ENCODE measurements at regions not wholly inside any gene's neighbourhood (a gene's known extent, or its start where the extent isn't known, plus 50 kb on each side); places are given as distances from the start of the nearest gene placed in this dataset.

DNA sequence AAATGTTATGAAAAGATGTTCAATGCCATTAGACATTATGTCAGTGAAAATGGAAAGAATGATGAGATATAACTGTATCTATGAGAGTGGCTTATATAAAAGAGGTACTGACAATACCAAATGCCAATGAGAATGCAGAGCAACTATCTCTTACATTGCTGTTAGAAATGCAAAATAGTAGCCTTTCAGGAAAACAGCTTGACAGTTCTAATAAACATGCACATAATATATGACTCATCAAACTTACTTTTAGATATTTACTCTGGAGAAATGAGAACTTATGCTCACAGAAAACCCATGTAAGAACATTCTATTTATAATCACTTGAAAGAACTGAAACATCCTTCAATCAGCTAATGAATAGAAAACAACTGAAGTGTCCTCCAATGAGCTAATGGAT, 996.7 kb upstream of the ADGRL4 start:
- TF ChIP-seq, protein P1, sequence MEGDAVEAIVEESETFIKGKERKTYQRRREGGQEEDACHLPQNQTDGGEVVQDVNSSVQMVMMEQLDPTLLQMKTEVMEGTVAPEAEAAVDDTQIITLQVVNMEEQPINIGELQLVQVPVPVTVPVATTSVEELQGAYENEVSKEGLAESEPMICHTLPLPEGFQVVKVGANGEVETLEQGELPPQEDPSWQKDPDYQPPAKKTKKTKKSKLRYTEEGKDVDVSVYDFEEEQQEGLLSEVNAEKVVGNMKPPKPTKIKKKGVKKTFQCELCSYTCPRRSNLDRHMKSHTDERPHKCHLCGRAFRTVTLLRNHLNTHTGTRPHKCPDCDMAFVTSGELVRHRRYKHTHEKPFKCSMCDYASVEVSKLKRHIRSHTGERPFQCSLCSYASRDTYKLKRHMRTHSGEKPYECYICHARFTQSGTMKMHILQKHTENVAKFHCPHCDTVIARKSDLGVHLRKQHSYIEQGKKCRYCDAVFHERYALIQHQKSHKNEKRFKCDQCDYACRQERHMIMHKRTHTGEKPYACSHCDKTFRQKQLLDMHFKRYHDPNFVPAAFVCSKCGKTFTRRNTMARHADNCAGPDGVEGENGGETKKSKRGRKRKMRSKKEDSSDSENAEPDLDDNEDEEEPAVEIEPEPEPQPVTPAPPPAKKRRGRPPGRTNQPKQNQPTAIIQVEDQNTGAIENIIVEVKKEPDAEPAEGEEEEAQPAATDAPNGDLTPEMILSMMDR (conservative IDR thresholded peaks at IDR 0.05; ENCODE audit: low read length), result no peak
- TF ChIP-seq EZH2phosphoT487 (IDR thresholded peaks at IDR 0.05; ENCODE audit: borderline replicate concordance, low read depth, low read length), result no peak
- BruUV-seq (replicated peaks), result no TSS peak
- CTCF ChIA-PET (ENCODE audit: unreplicated experiment), result no interaction called here
- Histone ChIP-seq H2AFZ (ENCODE audit: low read length) (no peak overlapping the region), H3K9me2 (ENCODE audit: insufficient read depth, low read length) (no peaks in the 10 kb centered on the region), H3K9me3 (ENCODE audit: low read length) (no peaks in the 10 kb centered on the region), H3K4me2 (ENCODE audit: low read length) (no peak overlapping the region), H3K36me3 (ENCODE audit: insufficient read depth, low read length) (no peaks in the 10 kb centered on the region), H4K20me1 (ENCODE audit: insufficient read depth, low read length) (no peaks in the 10 kb centered on the region), H3K79me2 (ENCODE audit: insufficient read depth, low read depth, low read length) (no peaks in the 10 kb centered on the region), H3K4me3 (ENCODE audit: low read depth, low read length, poor library complexity, severe bottlenecking) (no peak overlapping the region), H3K27ac (ENCODE audit: low read depth, low read length, poor library complexity, severe bottlenecking) (no peak overlapping the region), H3K4me1 (ENCODE audit: insufficient read depth, low read length, poor library complexity, severe bottlenecking) (no peaks in the 10 kb centered on the region)
- intact Hi-C loops (cut with micrococcal nuclease; ENCODE audit: unreplicated experiment), result no loop called here
- no peak for DNase-seq (ENCODE audit: low spot score)
- POLR2A ChIA-PET, result interaction anchor here (0.6 kb wide), 1 partner anchor 16 kb away, joined by 3 read pairs; no protein-coding TSS in a partner anchor

DNA sequence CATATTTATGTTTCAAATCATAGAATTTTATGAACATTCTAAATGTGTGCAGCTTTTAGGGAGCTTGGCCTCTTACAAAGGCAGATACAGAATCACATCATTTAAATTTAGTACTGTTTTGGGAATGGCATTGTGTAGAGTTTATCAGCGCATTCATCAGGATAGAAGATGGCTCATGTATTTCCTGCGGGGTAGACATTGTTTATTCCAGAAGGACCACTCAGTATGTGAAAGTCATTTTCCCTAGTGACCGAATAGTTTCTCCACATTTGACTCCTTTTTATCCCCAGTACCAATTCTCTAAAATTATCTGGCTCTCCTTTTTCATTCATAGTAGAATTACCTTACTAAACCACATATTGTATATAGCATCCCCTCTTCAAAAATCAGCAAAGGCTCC, 981.9 kb upstream of the ADGRL4 start:
- Histone ChIP-seq H3K27ac (ENCODE audit: low read depth, low read length, poor library complexity, severe bottlenecking) (no peak overlapping the region), H4K20me1 (ENCODE audit: insufficient read depth, low read length) (no peaks in the 10 kb centered on the region), H3K4me3 (ENCODE audit: low read depth, low read length, poor library complexity, severe bottlenecking) (no peak overlapping the region), H3K79me2 (ENCODE audit: insufficient read depth, low read depth, low read length) (no peaks in the 10 kb centered on the region), H3K9me3 (ENCODE audit: low read length) (no peaks in the 10 kb centered on the region), H2AFZ (ENCODE audit: low read length) (no peak overlapping the region), H3K4me1 (ENCODE audit: insufficient read depth, low read length, poor library complexity, severe bottlenecking) (no peaks in the 10 kb centered on the region), H3K36me3 (ENCODE audit: insufficient read depth, low read length) (no peaks in the 10 kb centered on the region), H3K4me2 (ENCODE audit: low read length) (no peak overlapping the region), H3K9me2 (ENCODE audit: insufficient read depth, low read length) (no peaks in the 10 kb centered on the region)
- intact Hi-C loops (cut with micrococcal nuclease; ENCODE audit: unreplicated experiment), result no loop called here
- no peak for TF ChIP-seq EZH2phosphoT487 (IDR thresholded peaks at IDR 0.05; ENCODE audit: borderline replicate concordance, low read depth, low read length)
- TF ChIP-seq, protein P1 (conservative IDR thresholded peaks at IDR 0.05; ENCODE audit: low read length), result no peak
- ChIA-PET POLR2A (interaction anchor here (0.7 kb wide), 1 partner anchor 316 kb away, joined by 3 read pairs; no protein-coding TSS in a partner anchor), CTCF (ENCODE audit: unreplicated experiment) (no interaction called here)
- DNase-seq (ENCODE audit: low spot score), result no peak
- BruUV-seq (replicated peaks), result no TSS peak

DNA sequence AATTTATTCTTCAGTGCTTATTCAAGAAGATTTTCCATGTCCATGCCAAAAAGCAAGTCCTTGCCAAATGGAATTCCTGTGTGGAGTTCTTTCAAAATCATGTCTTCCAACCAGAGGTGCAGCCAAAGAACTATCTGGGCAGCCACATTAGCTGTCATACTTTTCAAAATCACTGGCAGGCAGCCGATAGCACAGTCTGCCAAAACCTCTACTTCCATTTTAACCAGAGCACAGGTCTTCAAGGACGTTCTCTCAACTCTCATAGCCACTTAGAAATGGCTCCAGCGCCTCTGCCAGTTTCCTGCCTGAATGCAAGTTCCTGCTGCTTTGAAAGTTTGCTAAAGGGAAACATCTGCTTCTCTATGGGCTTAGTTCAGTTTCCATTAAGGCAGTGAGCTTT, 975.7 kb upstream of the ADGRL4 start:
- Histone ChIP-seq H3K79me2 (ENCODE audit: insufficient read depth, low read depth, low read length) (no peaks in the 10 kb centered on the region), H4K20me1 (ENCODE audit: insufficient read depth, low read length) (no peaks in the 10 kb centered on the region), H2AFZ (ENCODE audit: low read length) (no peak overlapping the region), H3K9me3 (ENCODE audit: low read length) (no peaks in the 10 kb centered on the region), H3K4me3 (ENCODE audit: low read depth, low read length, poor library complexity, severe bottlenecking) (no peak overlapping the region), H3K9me2 (ENCODE audit: insufficient read depth, low read length) (no peaks in the 10 kb centered on the region), H3K4me1 (ENCODE audit: insufficient read depth, low read length, poor library complexity, severe bottlenecking) (no peaks in the 10 kb centered on the region), H3K4me2 (ENCODE audit: low read length) (no peak overlapping the region), H3K36me3 (ENCODE audit: insufficient read depth, low read length) (no peaks in the 10 kb centered on the region), H3K27ac (ENCODE audit: low read depth, low read length, poor library complexity, severe bottlenecking) (no peak overlapping the region)
- BruUV-seq (replicated peaks), result no TSS peak
- DNase-seq (ENCODE audit: low spot score), result no peak
- ChIA-PET CTCF (ENCODE audit: unreplicated experiment) (no interaction called here), POLR2A (no interaction called here)
- intact Hi-C loops (cut with micrococcal nuclease; ENCODE audit: unreplicated experiment), result no loop called here
- no peak for TF ChIP-seq EZH2phosphoT487 (IDR thresholded peaks at IDR 0.05; ENCODE audit: borderline replicate concordance, low read depth, low read length)
- TF ChIP-seq, protein P1 (conservative IDR thresholded peaks at IDR 0.05; ENCODE audit: low read length), result no peak
